ENCODE measurements at regions not wholly inside any gene's neighbourhood (a gene's known extent, or its start where the extent isn't known, plus 50 kb on each side); places are given as distances from the start of the nearest gene placed in this dataset.

GRCh38 chr5:91223886-91224285 lies 159.2 kb downstream of the ARRDC3 start:
- Histone ChIP-seq H3K4me1 (ENCODE audit: control insufficient read depth, extremely low read depth, insufficient read depth, low read length) (peaks cover 4% of the 10 kb centered on the region), H3K79me2 (ENCODE audit: control insufficient read depth, insufficient read depth, low read length) (no peaks in the 10 kb centered on the region), H3K9me1 (ENCODE audit: control insufficient read depth, extremely low read depth, insufficient read depth, low read length) (no peaks in the 10 kb centered on the region), H3K9ac (ENCODE audit: control insufficient read depth, extremely low read depth, insufficient read depth, low read length) (no peak overlapping the region), H3K4me2 (ENCODE audit: control insufficient read depth, extremely low read depth, insufficient read depth, low read depth, low read length) (no peak overlapping the region), H3K27me3 (ENCODE audit: control insufficient read depth, extremely low read depth, insufficient read depth, low read length) (no peaks in the 10 kb centered on the region), H3K4me3 (ENCODE audit: control insufficient read depth in 2 of 3, extremely low read depth in 1 of 3, insufficient read depth in 2 of 3, low read depth in 1 of 3, low read length in 3 of 3) (no peak overlapping the region), H3K36me3 (ENCODE audit: control insufficient read depth in 2 of 2, extremely low read depth in 1 of 2, insufficient read depth in 2 of 2, low read length in 2 of 2) (no peaks in the 10 kb centered on the region), H3K27ac (ENCODE audit: control insufficient read depth, insufficient read depth, low read length) (no peak overlapping the region), H4K20me1 (ENCODE audit: control insufficient read depth, extremely low read depth, insufficient read depth, low read length) (no peaks in the 10 kb centered on the region), H2AFZ (ENCODE audit: control insufficient read depth, low read length) (no peak overlapping the region), H3K9me3 (ENCODE audit: control insufficient read depth, low read depth, low read length) (no peaks in the 10 kb centered on the region)
- FAIRE-seq (no peak), DNase-seq (ENCODE audit: low read depth, low spot score) (no peak)
- dilution Hi-C loops (cut with MboI; ENCODE audit: extremely low pct_ligation_motif_present, low sequenced_read_pairs), result no loop called here
- no peak for TF ChIP-seq EZH2 (IDR thresholded peaks at IDR 0.05; ENCODE audit: low read length)
- TF ChIP-seq CTCF (optimal IDR thresholded peaks at IDR 0.05 in 1 of 3, IDR thresholded peaks at IDR 0.05 in 1 of 3, conservative IDR thresholded peaks at IDR 0.05 in 1 of 3; ENCODE audit: extremely low read depth in 1 of 3, insufficient read depth in 2 of 3, low read length in 3 of 3), result no peak

DNA sequence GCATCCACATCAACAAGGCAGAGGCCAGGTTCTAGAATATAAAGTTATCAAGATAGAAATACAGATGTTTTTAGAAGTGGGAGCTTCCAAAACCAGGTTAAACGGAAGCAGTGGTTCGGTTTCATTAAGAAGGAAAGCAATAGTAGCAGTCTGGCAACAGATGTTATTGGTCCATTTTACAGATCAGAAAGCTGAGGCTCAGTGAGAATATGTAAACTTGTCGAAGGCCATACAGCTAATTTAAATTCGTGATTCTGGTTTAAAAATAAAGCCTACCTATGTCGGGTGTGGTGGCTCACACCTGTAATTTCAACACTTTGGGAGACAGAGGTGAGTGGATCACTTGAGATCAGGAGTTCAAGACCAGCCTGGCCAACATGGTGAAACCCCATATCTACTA lies 160.6 kb downstream of the ARRDC3 start:
- TF ChIP-seq CTCF (optimal IDR thresholded peaks at IDR 0.05 in 1 of 3, IDR thresholded peaks at IDR 0.05 in 1 of 3, conservative IDR thresholded peaks at IDR 0.05 in 1 of 3; ENCODE audit: extremely low read depth in 1 of 3, insufficient read depth in 2 of 3, low read length in 3 of 3), result no peak
- TF ChIP-seq EZH2 (IDR thresholded peaks at IDR 0.05; ENCODE audit: low read length), result no peak
- no peaks in the 10 kb centered on the region for H4K20me1 ChIP-seq (ENCODE audit: control insufficient read depth, extremely low read depth, insufficient read depth, low read length)
- FAIRE-seq (no peak), DNase-seq (ENCODE audit: low read depth, low spot score) (no peak)
- no peaks in the 10 kb centered on the region for H3K36me3 ChIP-seq (ENCODE audit: control insufficient read depth in 2 of 2, extremely low read depth in 1 of 2, insufficient read depth in 2 of 2, low read length in 2 of 2)
- no peak overlapping the region for H3K27ac ChIP-seq (ENCODE audit: control insufficient read depth, insufficient read depth, low read length)
- no peaks in the 10 kb centered on the region for H3K4me1 ChIP-seq (ENCODE audit: control insufficient read depth, extremely low read depth, insufficient read depth, low read length)
- H3K79me2 ChIP-seq (ENCODE audit: control insufficient read depth, insufficient read depth, low read length), result no peaks in the 10 kb centered on the region
- dilution Hi-C loops (cut with MboI; ENCODE audit: extremely low pct_ligation_motif_present, low sequenced_read_pairs), result no loop called here
- no peaks in the 10 kb centered on the region for H3K27me3 ChIP-seq (ENCODE audit: control insufficient read depth, extremely low read depth, insufficient read depth, low read length)
- H3K4me3 ChIP-seq (ENCODE audit: control insufficient read depth in 2 of 3, extremely low read depth in 1 of 3, insufficient read depth in 2 of 3, low read depth in 1 of 3, low read length in 3 of 3), result no peak overlapping the region
- no peaks in the 10 kb centered on the region for H3K9me1 ChIP-seq (ENCODE audit: control insufficient read depth, extremely low read depth, insufficient read depth, low read length)
- no peaks in the 10 kb centered on the region for H3K9me3 ChIP-seq (ENCODE audit: control insufficient read depth, low read depth, low read length)
- H2AFZ ChIP-seq (ENCODE audit: control insufficient read depth, low read length), result no peak overlapping the region
- no peak overlapping the region for H3K4me2 ChIP-seq (ENCODE audit: control insufficient read depth, extremely low read depth, insufficient read depth, low read depth, low read length)
- H3K9ac ChIP-seq (ENCODE audit: control insufficient read depth, extremely low read depth, insufficient read depth, low read length), result no peak overlapping the region
